GM12872 (cell line): ENCODE measurements at regions not wholly inside any gene's neighbourhood (a gene's known extent, or its start where the extent isn't known, plus 50 kb on each side); places are given as distances from the start of the nearest gene placed in this dataset.

Source experiments
- CTCF ChIP-seq: IDR thresholded peaks from 3 replicates; pipeline ENCODE4 v1.5.1; 2011; ENCODE audit warnings: low read depth, mild to moderate bottlenecking, low read length, moderate library complexity; ENCODE audit not compliant: insufficient read depth

- no peak for TF ChIP-seq CTCF
Observed at GRCh38 chr2:182592691-182593393, 123.2 kb upstream of the DNAJC10 start.

- TF ChIP-seq CTCF: no peak
Observed at GRCh38 chr2:182593394-182593975, 122.6 kb upstream of the DNAJC10 start.

GRCh38 chr2:182594286-182594685 lies 121.8 kb upstream of the DNAJC10 start:
- TF ChIP-seq CTCF: no peak

- no peak for TF ChIP-seq CTCF
Observed at GRCh38 chr2:182595650-182596049, 120.4 kb upstream of the DNAJC10 start.

GRCh38 chr2:182597570-182598295 lies 118.3 kb upstream of the DNAJC10 start:
- TF ChIP-seq CTCF: no peak

- TF ChIP-seq CTCF: no peak
Observed at GRCh38 chr2:182598626-182599025, 117.4 kb upstream of the DNAJC10 start.

- TF ChIP-seq CTCF: no peak
Observed at GRCh38 chr2:182605166-182605565, 110.9 kb upstream of the DNAJC10 start.
